ENCODE measurements at regions not wholly inside any gene's neighbourhood (a gene's known extent, or its start where the extent isn't known, plus 50 kb on each side); places are given as distances from the start of the nearest gene placed in this dataset.

GRCh38 chr13:105971738-105972137 is 563.7 kb downstream of the EFNB2 start:
- FAIRE-seq = no peak
- DNase-seq (ENCODE audit: low spot score in 2 of 2) = no peak

- FAIRE-seq = no peak
- no peak for DNase-seq (ENCODE audit: low spot score in 2 of 2)
These were observed 564.1 kb downstream of the EFNB2 start for GRCh38 chr13:105971312-105971711.

GRCh38 chr13:105969761-105970160 is 565.7 kb downstream of the EFNB2 start:
- DNase-seq (ENCODE audit: low spot score in 2 of 2) (no peak), FAIRE-seq (no peak)

GRCh38 chr13:105965910-105966309 is 569.6 kb downstream of the EFNB2 start:
- FAIRE-seq (no peak), DNase-seq (ENCODE audit: low spot score in 2 of 2) (no peak)

GRCh38 chr13:105962080-105962479 is 573.4 kb downstream of the EFNB2 start:
- DNase-seq (ENCODE audit: low spot score in 2 of 2) (no peak), FAIRE-seq (no peak)

- DNase-seq (ENCODE audit: low spot score in 2 of 2) (no peak), FAIRE-seq (no peak)
These were observed 574.0 kb downstream of the EFNB2 start for GRCh38 chr13:105961438-105961837.

- FAIRE-seq (no peak), DNase-seq (ENCODE audit: low spot score in 2 of 2) (no peak)
These were observed 575.1 kb downstream of the EFNB2 start for GRCh38 chr13:105960326-105960725.

GRCh38 chr13:105959876-105960275 is 575.6 kb downstream of the EFNB2 start:
- DNase-seq (ENCODE audit: low spot score in 2 of 2) = no peak
- no peak for FAIRE-seq

- no peak for DNase-seq (ENCODE audit: low spot score in 2 of 2)
- FAIRE-seq = no peak
These were observed 577.6 kb downstream of the EFNB2 start for GRCh38 chr13:105957769-105958438.

GRCh38 chr13:105956921-105957320 is 578.5 kb downstream of the EFNB2 start:
- DNase-seq (ENCODE audit: low spot score in 2 of 2) = no peak

GRCh38 chr13:105952973-105953290 is 582.5 kb downstream of the EFNB2 start:
- FAIRE-seq (no peak), DNase-seq (ENCODE audit: low spot score in 2 of 2) (no peak)

More at GRCh38 chr13:105956921-105957320, 578.5 kb downstream of the EFNB2 start:
- no peak for FAIRE-seq

GRCh38 chr13:105952233-105952972 is 583.1 kb downstream of the EFNB2 start:
- FAIRE-seq (no peak), DNase-seq (ENCODE audit: low spot score in 2 of 2) (no peak)

GRCh38 chr13:105948143-105948542 is 587.3 kb downstream of the EFNB2 start:
- DNase-seq (ENCODE audit: low spot score in 2 of 2) = no peak
- FAIRE-seq = no peak

- DNase-seq (ENCODE audit: low spot score in 2 of 2) (no peak), FAIRE-seq (no peak)
These were observed 594.6 kb downstream of the EFNB2 start for GRCh38 chr13:105940882-105941281.

GRCh38 chr13:105937451-105937850 is 598.0 kb downstream of the EFNB2 start:
- FAIRE-seq = no peak
- DNase-seq (ENCODE audit: low spot score in 2 of 2) = no peak

- no peak for FAIRE-seq
- DNase-seq (ENCODE audit: low spot score in 2 of 2) = no peak
These were observed 598.6 kb downstream of the EFNB2 start for GRCh38 chr13:105936816-105937215.

- DNase-seq (ENCODE audit: low spot score in 2 of 2) (no peak), FAIRE-seq (no peak)
These were observed 606.0 kb downstream of the EFNB2 start for GRCh38 chr13:105929505-105929904.

- FAIRE-seq (no peak), DNase-seq (ENCODE audit: low spot score in 2 of 2) (no peak)
These were observed 606.6 kb downstream of the EFNB2 start for GRCh38 chr13:105928901-105929300.

GRCh38 chr13:105928048-105928447 is 607.4 kb downstream of the EFNB2 start:
- FAIRE-seq (no peak), DNase-seq (ENCODE audit: low spot score in 2 of 2) (no peak)

- FAIRE-seq (no peak), DNase-seq (ENCODE audit: low spot score in 2 of 2) (no peak)
These were observed 610.0 kb downstream of the EFNB2 start for GRCh38 chr13:105925496-105925895.

- DNase-seq (ENCODE audit: low spot score in 2 of 2) (no peak), FAIRE-seq (no peak)
These were observed 613.8 kb downstream of the EFNB2 start for GRCh38 chr13:105921711-105922110.

GRCh38 chr13:105920370-105920769 is 615.1 kb downstream of the EFNB2 start:
- no peak for FAIRE-seq

More at GRCh38 chr13:105920370-105920769, 615.1 kb downstream of the EFNB2 start:
- no peak for DNase-seq (ENCODE audit: low spot score in 2 of 2)

Data from frontal cortex (tissue), 3 donors.